Endothelial cell of umbilical vein (primary cell): ENCODE measurements at regions not wholly inside any gene's neighbourhood (a gene's known extent, or its start where the extent isn't known, plus 50 kb on each side); places are given as distances from the start of the nearest gene placed in this dataset.

Experiments used
- BruUV-seq: library from RNA; stranded (reverse); fragments of 400-500 nt; replicated peaks from 2 replicates; lab custom pipeline; 2021; lab: Mats Ljungman, UMichigan
- CTCF ChIA-PET: fragments of 300-600, 350-600 bp; sonication (Branson Sonifier 250); formaldehyde crosslinking; loops from one replicate; lab custom pipeline; 2021; ENCODE audit warnings: antibody characterized with exemption, inconsistent platforms; lab: Charles Lee
- POLR2A ChIA-PET: fragments of 300-600, 350-600 bp; sonication (Branson Sonifier 250); formaldehyde crosslinking; loops from one replicate; lab custom pipeline; 2021; ENCODE audit warnings: antibody characterized with exemption, inconsistent platforms; lab: Charles Lee
- DNase-seq: peaks from one replicate; pipeline ENCODE4 v3.0.0-alpha.2; 2011; ENCODE audit warnings: low read depth, low spot score
- FAIRE-seq: peaks from 2 replicates; lab custom pipeline; 2011; peaks lifted over from hg19 to GRCh38; lab: Jason Lieb, UNC
- H2AFZ ChIP-seq: 2 replicates; pipeline ENCODE4 v1.6.0; 2012; ENCODE audit warnings: low read depth, low read length, control low read depth, inconsistent platforms
- H3K27ac ChIP-seq: 2 replicates; pipeline ENCODE4 v1.5.1; 2011; ENCODE audit warnings: low read depth, mild to moderate bottlenecking, control low read depth, low read length, moderate library complexity; ENCODE audit not compliant: insufficient read depth
- H3K27me3 ChIP-seq, 2 experiments: 2 replicates each; pipeline versions ENCODE4 v1.6.0 to v1.6.1; 2011; ENCODE audit warnings: low read length in 2 of 2, mixed read lengths in 1 of 2; ENCODE audit not compliant: control insufficient read depth in 2 of 2, insufficient read depth in 2 of 2
- H3K36me3 ChIP-seq, 2 experiments: 2 replicates in 1 of 2; 3 replicates in 1 of 2; pipeline ENCODE4 v1.5.1; 2011; ENCODE audit warnings: low read length in 2 of 2, mild to moderate bottlenecking in 1 of 2, moderate library complexity in 1 of 2; ENCODE audit not compliant: control insufficient read depth in 2 of 2, insufficient read depth in 2 of 2; ENCODE audit errors: extremely low read depth in 1 of 2
- H3K4me1 ChIP-seq: 3 replicates; pipeline ENCODE4 v1.5.1; 2011; ENCODE audit warnings: mild to moderate bottlenecking, low read length; ENCODE audit not compliant: control insufficient read depth, insufficient read depth; ENCODE audit errors: extremely low read depth
- H3K4me2 ChIP-seq: 2 replicates; pipeline ENCODE4 v1.6.1; 2011; ENCODE audit warnings: low read length, control low read depth, mixed read lengths; ENCODE audit not compliant: insufficient read depth
- H3K4me3 ChIP-seq, 3 experiments: fragments of 200-600 bp in 1 of 3; sonication (generic), shearing (Covaris generic) in 1 of 3; replicated peaks in 1 of 3; 2 replicates each; pipeline ENCODE4 v1.5.1; 2011 to 2016; ENCODE audit warnings: control low read depth in 3 of 3, low read length in 3 of 3, mild to moderate bottlenecking in 2 of 3, inconsistent platforms in 1 of 3, low read depth in 1 of 3, moderate library complexity in 1 of 3; ENCODE audit not compliant: insufficient read depth in 1 of 3
- H3K79me2 ChIP-seq: 2 replicates; pipeline ENCODE4 v1.6.0; 2012; ENCODE audit warnings: low read length, inconsistent platforms; ENCODE audit not compliant: control insufficient read depth, insufficient read depth
- H3K9ac ChIP-seq: replicated peaks from 2 replicates; pipeline ENCODE3; 2011; ENCODE audit warnings: low read length, control low read depth; ENCODE audit not compliant: insufficient read depth; ENCODE audit errors: extremely low read depth
- H3K9me1 ChIP-seq: replicated peaks from 3 replicates; pipeline ENCODE4 v1.6.0; 2011; ENCODE audit warnings: mild to moderate bottlenecking, low read length; ENCODE audit not compliant: control insufficient read depth, insufficient read depth; ENCODE audit errors: extremely low read depth
- H3K9me3 ChIP-seq: replicated peaks from 2 replicates; pipeline ENCODE4 v1.5.1; 2012; ENCODE audit warnings: low read length, inconsistent platforms; ENCODE audit not compliant: control insufficient read depth, insufficient read depth
- H4K20me1 ChIP-seq: replicated peaks from 2 replicates; pipeline ENCODE3; 2011; ENCODE audit warnings: mild to moderate bottlenecking, low read length; ENCODE audit not compliant: control insufficient read depth, insufficient read depth; ENCODE audit errors: extremely low read depth
- CTCF ChIP-seq, 2 donors: IDR thresholded peaks; 1 replicate in 1 of 2; 2 replicates in 1 of 2; pipeline ENCODE4 v1.5.1; 2011; ENCODE audit warnings: low read length in 2 of 2, mild to moderate bottlenecking in 2 of 2, moderate library complexity in 2 of 2, control low read depth in 1 of 2, inconsistent platforms in 1 of 2, low read depth in 1 of 2; ENCODE audit not compliant: insufficient read depth in 1 of 2; ENCODE audit errors: extremely low read depth in 1 of 2
- FOS ChIP-seq: IDR thresholded peaks from 2 replicates; pipeline ENCODE4 v1.6.1; 2011; ENCODE audit warnings: mild to moderate bottlenecking, low read length, moderate library complexity, borderline replicate concordance; ENCODE audit not compliant: insufficient read depth
- GATA2 ChIP-seq: IDR thresholded peaks from 2 replicates; pipeline ENCODE4 v1.7.0; 2011; ENCODE audit warnings: low read depth, mild to moderate bottlenecking, moderate library complexity, mixed read lengths, low read length; ENCODE audit not compliant: insufficient read length, insufficient read depth
- JUN ChIP-seq: IDR thresholded peaks from 2 replicates; pipeline ENCODE4 v1.6.1; 2011; ENCODE audit warnings: borderline replicate concordance, low read depth; ENCODE audit not compliant: insufficient read length, insufficient read depth
- MAX ChIP-seq: IDR thresholded peaks from 2 replicates; pipeline ENCODE4 v1.6.1; 2011; ENCODE audit not compliant: insufficient read depth, insufficient read length
- POLR2A ChIP-seq: IDR thresholded peaks from 2 replicates; pipeline ENCODE4 v1.6.1; 2012; ENCODE audit warnings: low read depth, mild to moderate bottlenecking, control low read depth, low read length
- dilution Hi-C: fragments of 300-500 bp; cut with MboI; formaldehyde crosslinking; loops from one replicate; pipeline ENCODE4 v1.15.0; 2019; ENCODE audit warnings: low sequenced_read_pairs; ENCODE audit not compliant: extremely low pct_ligation_motif_present
- intact Hi-C: fragments of 100-400 bp; cut with micrococcal nuclease; formaldehyde crosslinking; loops from one replicate; pipeline ENCODE4 v1.10.0; 2022

GRCh38 chr5:53169933-53170332 lies 60.4 kb upstream of the MOCS2 start:
- peaks cover 2 to 12% of the 10 kb centered on the region in 2 experiments for H3K27me3 ChIP-seq
- ChIA-PET POLR2A (no interaction called here), CTCF (interaction anchor here (0.6 to 2.9 kb wide), 13 partner anchors 8 to 1064 kb away, joined by 3 to 30 read pairs (median 4); no protein-coding TSS in a partner anchor)
- no peaks in the 10 kb centered on the region for H3K9me3 ChIP-seq
- FAIRE-seq (no peak), DNase-seq (no peak)
- no peak overlapping the region for H2AFZ ChIP-seq
- dilution Hi-C loops (no loop called here), intact Hi-C loops (loop anchor here (1.0 to 2.0 kb wide), 3 partner anchors 260 to 1059 kb away; no protein-coding TSS in a partner anchor)
- no peaks in the 10 kb centered on the region for H3K36me3 ChIP-seq
- H3K27ac ChIP-seq = no peak overlapping the region
- no peak overlapping the region for H3K4me2 ChIP-seq
- H3K9ac ChIP-seq = no peak overlapping the region
- no TSS peak for BruUV-seq
- H3K9me1 ChIP-seq = no peaks in the 10 kb centered on the region
- no peak for TF ChIP-seq JUN
- no peak for TF ChIP-seq FOS
- no peak for TF ChIP-seq MAX
- TF ChIP-seq GATA2 = no peak
- no peak for TF ChIP-seq CTCF (IDR thresholded peaks at IDR 0.05; ENCODE audit: extremely low read depth in 1 of 2, insufficient read depth in 1 of 2, low read depth in 1 of 2, low read length in 2 of 2)
- TF ChIP-seq POLR2A = no peak
- H3K79me2 ChIP-seq = no peaks in the 10 kb centered on the region
- H3K4me3 ChIP-seq = no peak overlapping the region
- H4K20me1 ChIP-seq = no peaks in the 10 kb centered on the region
- H3K4me1 ChIP-seq = no peaks in the 10 kb centered on the region
